ENCODE measurements at regions not wholly inside any gene's neighbourhood (a gene's known extent, or its start where the extent isn't known, plus 50 kb on each side); places are given as distances from the start of the nearest gene placed in this dataset.

DNA sequence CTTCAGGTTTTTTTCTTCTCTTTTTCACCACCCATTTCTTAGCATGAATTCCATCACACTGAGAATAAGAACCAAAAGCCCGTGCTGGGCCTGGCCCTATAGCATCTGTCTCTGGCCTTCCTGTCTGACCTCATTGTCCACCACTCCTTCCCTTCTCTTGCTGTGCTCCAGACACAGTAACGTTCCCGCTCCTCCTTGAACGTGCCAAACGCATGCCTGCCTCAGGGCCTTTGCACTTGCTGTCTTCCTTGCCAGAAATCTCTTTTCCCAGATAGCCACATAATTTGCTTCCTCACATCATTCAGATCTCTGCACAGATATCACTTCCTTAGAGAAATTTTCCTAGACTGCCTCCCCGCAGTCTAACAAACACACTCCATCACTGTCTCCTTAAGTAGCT, 119.6 kb upstream of the CPSF6 start:
- BruUV-seq (replicated peaks), result no TSS peak
- Histone ChIP-seq H3K9me3 (ENCODE audit: insufficient read depth, low read depth) (no peaks in the 10 kb centered on the region), H3K4me1 (replicated peaks; ENCODE audit: insufficient read depth) (no peaks in the 10 kb centered on the region), H3K27me3 (ENCODE audit: insufficient read depth, low read depth) (no peaks in the 10 kb centered on the region; the same call in 1 of the 2 replicates), H4K20me1 (ENCODE audit: insufficient read depth) (no peaks in the 10 kb centered on the region), H3K27ac (no peak overlapping the region), H3K4me2 (no peak overlapping the region), H3K79me2 (ENCODE audit: low read depth) (no peaks in the 10 kb centered on the region), H3F3A (ENCODE audit: insufficient read depth, low read depth) (no peaks in the 10 kb centered on the region), H3K4me3 (no peak overlapping the region), H2AFZ (no peak overlapping the region), H3K9me2 (ENCODE audit: insufficient read depth) (no peaks in the 10 kb centered on the region), H3K36me3 (ENCODE audit: low read depth) (no peaks in the 10 kb centered on the region)
- intact Hi-C loops (cut with micrococcal nuclease; ENCODE audit: unreplicated experiment), result no loop called here
- DNase-seq, result no peak
- no peak for TF ChIP-seq EZH2 (IDR thresholded peaks at IDR 0.05; ENCODE audit: low read depth)
- TF ChIP-seq, protein P1, sequence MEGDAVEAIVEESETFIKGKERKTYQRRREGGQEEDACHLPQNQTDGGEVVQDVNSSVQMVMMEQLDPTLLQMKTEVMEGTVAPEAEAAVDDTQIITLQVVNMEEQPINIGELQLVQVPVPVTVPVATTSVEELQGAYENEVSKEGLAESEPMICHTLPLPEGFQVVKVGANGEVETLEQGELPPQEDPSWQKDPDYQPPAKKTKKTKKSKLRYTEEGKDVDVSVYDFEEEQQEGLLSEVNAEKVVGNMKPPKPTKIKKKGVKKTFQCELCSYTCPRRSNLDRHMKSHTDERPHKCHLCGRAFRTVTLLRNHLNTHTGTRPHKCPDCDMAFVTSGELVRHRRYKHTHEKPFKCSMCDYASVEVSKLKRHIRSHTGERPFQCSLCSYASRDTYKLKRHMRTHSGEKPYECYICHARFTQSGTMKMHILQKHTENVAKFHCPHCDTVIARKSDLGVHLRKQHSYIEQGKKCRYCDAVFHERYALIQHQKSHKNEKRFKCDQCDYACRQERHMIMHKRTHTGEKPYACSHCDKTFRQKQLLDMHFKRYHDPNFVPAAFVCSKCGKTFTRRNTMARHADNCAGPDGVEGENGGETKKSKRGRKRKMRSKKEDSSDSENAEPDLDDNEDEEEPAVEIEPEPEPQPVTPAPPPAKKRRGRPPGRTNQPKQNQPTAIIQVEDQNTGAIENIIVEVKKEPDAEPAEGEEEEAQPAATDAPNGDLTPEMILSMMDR (conservative IDR thresholded peaks at IDR 0.05), result no peak
- POLR2A ChIA-PET (ENCODE audit: unreplicated experiment), result no interaction called here
- CTCF ChIA-PET, result no interaction called here

DNA sequence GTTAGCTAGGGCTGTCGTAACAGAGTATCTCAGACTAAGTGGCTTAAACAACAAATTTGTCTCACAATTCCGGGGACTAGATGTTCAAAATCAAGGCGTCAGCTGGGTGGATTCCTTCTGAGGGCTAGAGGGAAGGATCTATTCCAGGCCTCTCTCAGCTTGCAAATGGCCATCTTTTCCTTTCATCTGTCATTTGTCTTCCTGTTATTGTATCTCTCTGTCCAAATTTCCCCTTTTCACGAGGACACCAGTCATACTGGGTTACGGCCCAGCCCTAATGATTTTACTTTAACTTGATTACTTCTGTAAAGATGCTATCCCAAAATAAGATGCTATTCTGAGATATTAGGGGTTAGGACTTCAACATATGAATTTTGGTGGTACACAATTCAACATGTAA, 119.0 kb upstream of the CPSF6 start:
- H3K9me2 ChIP-seq (ENCODE audit: insufficient read depth), result no peaks in the 10 kb centered on the region
- H3K4me1 ChIP-seq (replicated peaks; ENCODE audit: insufficient read depth), result no peaks in the 10 kb centered on the region
- intact Hi-C loops (cut with micrococcal nuclease; ENCODE audit: unreplicated experiment), result no loop called here
- no peak overlapping the region for H2AFZ ChIP-seq
- H3K27ac ChIP-seq, result no peak overlapping the region
- H3K36me3 ChIP-seq (ENCODE audit: low read depth), result no peaks in the 10 kb centered on the region
- no peaks in the 10 kb centered on the region for H3K79me2 ChIP-seq (ENCODE audit: low read depth)
- no TSS peak for BruUV-seq (replicated peaks)
- H3K27me3 ChIP-seq (ENCODE audit: insufficient read depth, low read depth), result no peaks in the 10 kb centered on the region; the same call in 1 of the 2 replicates
- no peaks in the 10 kb centered on the region for H3F3A ChIP-seq (ENCODE audit: insufficient read depth, low read depth)
- DNase-seq, result no peak
- no peak overlapping the region for H3K4me2 ChIP-seq
- H3K9me3 ChIP-seq (ENCODE audit: insufficient read depth, low read depth), result no peaks in the 10 kb centered on the region
- ChIA-PET POLR2A (ENCODE audit: unreplicated experiment) (no interaction called here), CTCF (no interaction called here)
- no peaks in the 10 kb centered on the region for H4K20me1 ChIP-seq (ENCODE audit: insufficient read depth)
- TF ChIP-seq EZH2 (IDR thresholded peaks at IDR 0.05; ENCODE audit: low read depth), result no peak
- TF ChIP-seq, protein P1 (conservative IDR thresholded peaks at IDR 0.05), result no peak
- no peak overlapping the region for H3K4me3 ChIP-seq

DNA sequence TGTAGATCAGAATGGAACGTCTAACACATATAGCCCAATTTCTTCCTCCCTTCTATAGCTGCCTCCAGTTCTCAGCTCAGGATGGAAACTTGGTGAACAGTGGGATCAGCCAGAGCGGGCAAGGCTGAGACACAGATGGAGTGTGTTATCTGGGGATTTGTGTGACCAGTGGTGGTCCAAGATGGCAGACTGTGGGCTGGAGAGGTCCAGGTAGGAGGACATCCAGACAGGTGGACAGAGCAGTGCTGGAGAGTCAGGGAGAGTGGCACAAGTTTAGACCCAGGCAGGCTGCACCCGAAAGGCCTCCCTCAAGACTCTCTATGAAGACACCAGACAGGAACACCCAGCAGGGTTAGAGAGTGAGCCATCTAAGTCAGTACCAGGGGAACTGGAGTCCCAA, 116.1 kb upstream of the CPSF6 start:
- Histone ChIP-seq H2AFZ (no peak overlapping the region), H3F3A (ENCODE audit: insufficient read depth, low read depth) (no peaks in the 10 kb centered on the region), H3K36me3 (ENCODE audit: low read depth) (no peaks in the 10 kb centered on the region), H3K4me2 (no peak overlapping the region), H3K79me2 (ENCODE audit: low read depth) (no peaks in the 10 kb centered on the region), H3K4me3 (no peak overlapping the region), H3K9me3 (ENCODE audit: insufficient read depth, low read depth) (no peaks in the 10 kb centered on the region), H3K27me3 (ENCODE audit: insufficient read depth, low read depth) (no peaks in the 10 kb centered on the region; the same call in 1 of the 2 replicates), H3K9me2 (ENCODE audit: insufficient read depth) (no peaks in the 10 kb centered on the region), H3K27ac (no peak overlapping the region), H4K20me1 (ENCODE audit: insufficient read depth) (no peaks in the 10 kb centered on the region), H3K4me1 (replicated peaks; ENCODE audit: insufficient read depth) (no peaks in the 10 kb centered on the region)
- no TSS peak for BruUV-seq (replicated peaks)
- intact Hi-C loops (cut with micrococcal nuclease; ENCODE audit: unreplicated experiment), result no loop called here
- POLR2A ChIA-PET (ENCODE audit: unreplicated experiment), result no interaction called here
- TF ChIP-seq EZH2 (IDR thresholded peaks at IDR 0.05; ENCODE audit: low read depth), result no peak
- TF ChIP-seq, protein P1 (conservative IDR thresholded peaks at IDR 0.05), result no peak
- CTCF ChIA-PET, result no interaction called here
- no peak for DNase-seq

Data from PC-9 (cell line).